WTC11 (cell line): ENCODE measurements at regions not wholly inside any gene's neighbourhood (a gene's known extent, or its start where the extent isn't known, plus 50 kb on each side); places are given as distances from the start of the nearest gene placed in this dataset.

ENCODE experiments used
- ATAC-seq: fragments of 200-7000 bp; cut with Tn5 transposase; 2 replicates; pipeline ENCODE4 v1.10.0; 2021; ENCODE audit warnings: mild to moderate bottlenecking, moderate library complexity
- CTCF ChIA-PET: fragments of 300-600 bp; sonication (Branson Sonifier 250); formaldehyde crosslinking; loops from one replicate; lab custom pipeline; 2021; ENCODE audit warnings: antibody characterized with exemption; lab: Charles Lee
- POLR2A ChIA-PET: fragments of 350-600 bp; sonication (Branson Sonifier 250); formaldehyde crosslinking; loops from one replicate; lab custom pipeline; 2021; ENCODE audit warnings: antibody characterized with exemption; lab: Charles Lee
- DNase-seq: peaks from one replicate; pipeline ENCODE4 v3.0.0; 2021; ENCODE audit warnings: low spot score
- H3K27ac Mint-ChIP-seq: 2 replicates; pipeline ENCODE4 v1.8.0; 2021; ENCODE audit warnings: mixed read lengths
- H3K27me3 Mint-ChIP-seq: 2 replicates; pipeline ENCODE4 v1.8.0; 2021; ENCODE audit warnings: low read depth, mild to moderate bottlenecking, moderate library complexity, mixed read lengths
- H3K36me3 Mint-ChIP-seq: 2 replicates; pipeline ENCODE4 v1.8.0; 2021; ENCODE audit warnings: mixed read lengths
- H3K4me1 Mint-ChIP-seq: 2 replicates; pipeline ENCODE4 v1.8.0; 2022; ENCODE audit warnings: mixed read lengths
- H3K4me3 Mint-ChIP-seq: 2 replicates; pipeline ENCODE4 v1.8.0; 2021; ENCODE audit warnings: mild to moderate bottlenecking, moderate library complexity, mixed read lengths
- H3K9me3 Mint-ChIP-seq: 2 replicates; pipeline ENCODE4 v1.8.0; 2021; ENCODE audit warnings: mixed read lengths
- AFF4 ChIP-seq: sonication (generic); formaldehyde crosslinking; IDR thresholded peaks from 2 replicates; pipeline ENCODE4 v1.8.1; 2023; ENCODE audit warnings: mild to moderate bottlenecking, missing genetic modification reagents, borderline replicate concordance
- ATF1 ChIP-seq: sonication (generic); formaldehyde crosslinking; IDR thresholded peaks from 2 replicates; pipeline ENCODE4 v1.8.1; 2023; ENCODE audit warnings: mild to moderate bottlenecking, moderate library complexity, missing genetic modification reagents
- E2F5 ChIP-seq: sonication (generic); formaldehyde crosslinking; IDR thresholded peaks from 2 replicates; pipeline ENCODE4 v1.8.1; 2022; ENCODE audit warnings: mild to moderate bottlenecking, moderate library complexity, missing genetic modification reagents
- ETV6 ChIP-seq: sonication (generic); formaldehyde crosslinking; IDR thresholded peaks from 2 replicates; pipeline ENCODE4 v1.8.1; 2022; ENCODE audit warnings: mild to moderate bottlenecking, missing genetic modification reagents
- HMGA2 ChIP-seq: fragments of 250-450 bp; sonication (Bioruptor Pico); IDR thresholded peaks from 2 replicates; pipeline ENCODE4 v1.4.0; 2021; ENCODE audit warnings: mild to moderate bottlenecking, moderate library complexity
- IRF1 ChIP-seq: sonication (generic); formaldehyde crosslinking; IDR thresholded peaks from 2 replicates; pipeline ENCODE4 v1.8.0; 2023; ENCODE audit warnings: missing genetic modification reagents
- KAT7 ChIP-seq: sonication (generic); formaldehyde crosslinking; IDR thresholded peaks from 2 replicates; pipeline ENCODE4 v1.8.1; 2023; ENCODE audit warnings: missing genetic modification reagents, mild to moderate bottlenecking, borderline replicate concordance
- NFE2L1 ChIP-seq: sonication (generic); formaldehyde crosslinking; IDR thresholded peaks from 2 replicates; pipeline ENCODE4 v1.8.1; 2023; ENCODE audit warnings: missing genetic modification reagents
- NFYB ChIP-seq: sonication (generic); formaldehyde crosslinking; conservative IDR thresholded peaks from 2 replicates; pipeline ENCODE4 v1.8.0; 2022; ENCODE audit warnings: low read depth, missing genetic modification reagents
- NR2C2 ChIP-seq: sonication (generic); formaldehyde crosslinking; IDR thresholded peaks from 2 replicates; pipeline ENCODE4 v1.8.0; 2022; ENCODE audit warnings: mild to moderate bottlenecking, missing genetic modification reagents
- NR3C1 ChIP-seq: sonication (generic); formaldehyde crosslinking; conservative IDR thresholded peaks from 2 replicates; pipeline ENCODE4 v1.8.1; 2023; ENCODE audit warnings: low read depth, mild to moderate bottlenecking, missing genetic modification reagents
- OVOL2 ChIP-seq: fragments of 250-450 bp; sonication (Bioruptor Pico); IDR thresholded peaks from 2 replicates; pipeline ENCODE4 v1.9.0; 2021; ENCODE audit warnings: mild to moderate bottlenecking, borderline replicate concordance
- RELA ChIP-seq: sonication (generic); formaldehyde crosslinking; IDR thresholded peaks from 2 replicates; pipeline ENCODE4 v1.8.1; 2022; ENCODE audit warnings: missing genetic modification reagents, mild to moderate bottlenecking, borderline replicate concordance
- TP53 ChIP-seq: sonication (generic); formaldehyde crosslinking; IDR thresholded peaks from 2 replicates; pipeline ENCODE4 v1.8.1; 2023; ENCODE audit warnings: mild to moderate bottlenecking, missing genetic modification reagents
- ZNF138 ChIP-seq: sonication (generic); formaldehyde crosslinking; conservative IDR thresholded peaks from 2 replicates; pipeline ENCODE4 v1.8.1; 2022; ENCODE audit warnings: mild to moderate bottlenecking, moderate library complexity, missing genetic modification reagents
- ZNF263 ChIP-seq: sonication (generic); formaldehyde crosslinking; IDR thresholded peaks from 2 replicates; pipeline ENCODE4 v1.8.1; 2022; ENCODE audit warnings: low read depth, mild to moderate bottlenecking, moderate library complexity, missing genetic modification reagents
- ZNF671 ChIP-seq: fragments of 250-450 bp; sonication (Bioruptor Pico); IDR thresholded peaks from 2 replicates; pipeline ENCODE4 v1.8.0; 2021; ENCODE audit warnings: mild to moderate bottlenecking
- TF ChIP-seq, protein P1 (sequence below): sonication (generic); formaldehyde crosslinking; IDR thresholded peaks from 2 replicates; pipeline ENCODE4 v1.8.1; 2022; ENCODE audit warnings: low read depth, mild to moderate bottlenecking, moderate library complexity, missing genetic modification reagents, borderline replicate concordance
- TF ChIP-seq, protein P2 (sequence below): sonication (generic); formaldehyde crosslinking; IDR thresholded peaks from 2 replicates; pipeline ENCODE4 v1.8.1; 2023; ENCODE audit warnings: mild to moderate bottlenecking, moderate library complexity, missing genetic modification reagents
- TF ChIP-seq, protein P3 (sequence below): fragments of 250-450 bp; sonication (Bioruptor Pico); IDR thresholded peaks from 2 replicates; pipeline ENCODE4 v1.9.0; 2021; ENCODE audit warnings: moderate library complexity, mild to moderate bottlenecking, inconsistent platforms, borderline replicate concordance
- TF ChIP-seq, protein P4 (sequence below): sonication (generic); formaldehyde crosslinking; IDR thresholded peaks from 2 replicates; pipeline ENCODE4 v1.8.1; 2022; ENCODE audit warnings: missing genetic modification reagents, borderline replicate concordance

GRCh38 chr12:18908191-18908590 lies 170.3 kb downstream of the CAPZA3 start:
- no peaks in the 10 kb centered on the region for H3K27me3 Mint-ChIP-seq
- H3K27ac Mint-ChIP-seq: no peak overlapping the region; the same call in 1 of the 2 replicates
- H3K36me3 Mint-ChIP-seq: peaks cover 6% of the 10 kb centered on the region; the same call in 1 of the 2 replicates
- DNase-seq: no peak
- 0 out of 2 replicates have a peak, but pooled peaks cover 8% of the 10 kb centered on the region for H3K4me1 Mint-ChIP-seq
- ATAC-seq: no peak
- TF ChIP-seq, protein P1, sequence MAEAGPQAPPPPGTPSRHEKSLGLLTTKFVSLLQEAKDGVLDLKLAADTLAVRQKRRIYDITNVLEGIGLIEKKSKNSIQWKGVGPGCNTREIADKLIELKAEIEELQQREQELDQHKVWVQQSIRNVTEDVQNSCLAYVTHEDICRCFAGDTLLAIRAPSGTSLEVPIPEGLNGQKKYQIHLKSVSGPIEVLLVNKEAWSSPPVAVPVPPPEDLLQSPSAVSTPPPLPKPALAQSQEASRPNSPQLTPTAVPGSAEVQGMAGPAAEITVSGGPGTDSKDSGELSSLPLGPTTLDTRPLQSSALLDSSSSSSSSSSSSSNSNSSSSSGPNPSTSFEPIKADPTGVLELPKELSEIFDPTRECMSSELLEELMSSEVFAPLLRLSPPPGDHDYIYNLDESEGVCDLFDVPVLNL (CRISPR knock-in tag): no peak
- TF ChIP-seq ZNF671 (CRISPR knock-in tag) (no peak), NFE2L1 (CRISPR knock-in tag) (no peak), IRF1 (CRISPR knock-in tag) (no peak), KAT7 (CRISPR knock-in tag) (no peak), ATF1 (CRISPR knock-in tag) (no peak), ZNF138 (CRISPR knock-in tag) (no peak), E2F5 (CRISPR knock-in tag) (no peak), ZNF263 (no peak), OVOL2 (CRISPR knock-in tag) (no peak), RELA (CRISPR knock-in tag) (no peak), TP53 (CRISPR knock-in tag) (no peak), ETV6 (CRISPR knock-in tag) (no peak), HMGA2 (CRISPR knock-in tag) (no peak), NR2C2 (CRISPR knock-in tag) (no peak)
- TF ChIP-seq, protein P2, sequence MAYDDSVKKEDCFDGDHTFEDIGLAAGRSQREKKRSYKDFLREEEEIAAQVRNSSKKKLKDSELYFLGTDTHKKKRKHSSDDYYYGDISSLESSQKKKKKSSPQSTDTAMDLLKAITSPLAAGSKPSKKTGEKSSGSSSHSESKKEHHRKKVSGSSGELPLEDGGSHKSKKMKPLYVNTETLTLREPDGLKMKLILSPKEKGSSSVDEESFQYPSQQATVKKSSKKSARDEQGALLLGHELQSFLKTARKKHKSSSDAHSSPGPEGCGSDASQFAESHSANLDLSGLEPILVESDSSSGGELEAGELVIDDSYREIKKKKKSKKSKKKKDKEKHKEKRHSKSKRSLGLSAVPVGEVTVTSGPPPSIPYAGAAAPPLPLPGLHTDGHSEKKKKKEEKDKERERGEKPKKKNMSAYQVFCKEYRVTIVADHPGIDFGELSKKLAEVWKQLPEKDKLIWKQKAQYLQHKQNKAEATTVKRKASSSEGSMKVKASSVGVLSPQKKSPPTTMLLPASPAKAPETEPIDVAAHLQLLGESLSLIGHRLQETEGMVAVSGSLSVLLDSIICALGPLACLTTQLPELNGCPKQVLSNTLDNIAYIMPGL: no peak
- TF ChIP-seq, protein P3, sequence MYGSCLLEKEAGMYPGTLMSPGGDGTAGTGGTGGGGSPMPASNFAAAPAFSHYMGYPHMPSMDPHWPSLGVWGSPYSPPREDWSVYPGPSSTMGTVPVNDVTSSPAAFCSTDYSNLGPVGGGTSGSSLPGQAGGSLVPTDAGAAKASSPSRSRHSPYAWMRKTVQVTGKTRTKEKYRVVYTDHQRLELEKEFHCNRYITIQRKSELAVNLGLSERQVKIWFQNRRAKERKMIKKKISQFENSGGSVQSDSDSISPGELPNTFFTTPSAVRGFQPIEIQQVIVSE: no peak
- TF ChIP-seq, protein P4, sequence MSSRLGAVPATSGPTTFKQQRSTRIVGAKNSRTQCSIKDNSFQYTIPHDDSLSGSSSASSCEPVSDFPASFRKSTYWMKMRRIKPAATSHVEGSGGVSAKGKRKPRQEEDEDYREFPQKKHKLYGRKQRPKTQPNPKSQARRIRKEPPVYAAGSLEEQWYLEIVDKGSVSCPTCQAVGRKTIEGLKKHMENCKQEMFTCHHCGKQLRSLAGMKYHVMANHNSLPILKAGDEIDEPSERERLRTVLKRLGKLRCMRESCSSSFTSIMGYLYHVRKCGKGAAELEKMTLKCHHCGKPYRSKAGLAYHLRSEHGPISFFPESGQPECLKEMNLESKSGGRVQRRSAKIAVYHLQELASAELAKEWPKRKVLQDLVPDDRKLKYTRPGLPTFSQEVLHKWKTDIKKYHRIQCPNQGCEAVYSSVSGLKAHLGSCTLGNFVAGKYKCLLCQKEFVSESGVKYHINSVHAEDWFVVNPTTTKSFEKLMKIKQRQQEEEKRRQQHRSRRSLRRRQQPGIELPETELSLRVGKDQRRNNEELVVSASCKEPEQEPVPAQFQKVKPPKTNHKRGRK (CRISPR knock-in tag): no peak
- TF ChIP-seq, all 79 proteins: peak for 0
- CTCF ChIA-PET: no interaction called here
- POLR2A ChIA-PET: no interaction called here
- peaks cover 31% of the 10 kb centered on the region for H3K9me3 Mint-ChIP-seq
- H3K4me3 Mint-ChIP-seq: no peak overlapping the region

DNA sequence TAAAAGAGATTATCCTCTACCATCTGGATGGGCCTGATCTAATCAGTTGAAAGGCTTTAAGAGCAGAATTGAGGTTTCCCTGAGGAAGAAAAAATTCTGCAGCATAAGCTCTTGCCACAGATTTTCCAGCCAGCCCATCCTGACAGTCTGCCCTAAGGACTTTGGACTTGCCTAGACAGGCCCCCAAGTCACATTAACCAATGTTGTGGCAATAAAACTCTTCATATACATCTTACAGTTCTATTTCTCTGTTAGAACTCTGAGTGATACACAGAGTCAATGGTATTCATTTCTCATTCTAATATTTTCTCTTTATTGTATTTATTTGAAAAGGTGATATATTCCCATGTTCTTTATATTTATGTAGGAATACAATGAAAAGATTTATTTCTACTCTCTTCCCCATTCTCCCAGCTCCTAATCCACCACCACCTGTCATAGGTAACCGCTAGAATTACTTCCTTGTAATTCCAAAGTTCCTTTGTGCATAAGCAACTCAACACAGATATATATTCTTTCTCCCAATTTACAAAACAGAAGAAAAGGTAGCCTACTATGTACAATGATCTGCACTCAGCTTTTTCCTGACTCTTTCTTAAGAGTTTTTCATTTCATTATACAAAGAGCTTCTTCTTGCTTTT lies 182.1 kb downstream of the CAPZA3 start:
- H3K9me3 Mint-ChIP-seq: peaks cover 11% of the 10 kb centered on the region
- H3K4me3 Mint-ChIP-seq: no peak overlapping the region
- TF ChIP-seq NR3C1 (CRISPR knock-in tag) (no peak), NFYB (CRISPR knock-in tag) (no peak), AFF4 (CRISPR knock-in tag) (no peak)
- TF ChIP-seq, all 79 proteins: peak for 0
- H3K36me3 Mint-ChIP-seq: no peaks in the 10 kb centered on the region
- peaks cover 24% of the 10 kb centered on the region for H3K4me1 Mint-ChIP-seq
- ATAC-seq: no peak
- CTCF ChIA-PET: no interaction called here
- no peaks in the 10 kb centered on the region for H3K27me3 Mint-ChIP-seq
- DNase-seq: no peak
- H3K27ac Mint-ChIP-seq: no peak overlapping the region
- POLR2A ChIA-PET: no interaction called here
